ENCODE measurements at regions not wholly inside any gene's neighbourhood (a gene's known extent, or its start where the extent isn't known, plus 50 kb on each side); places are given as distances from the start of the nearest gene placed in this dataset.

DNA sequence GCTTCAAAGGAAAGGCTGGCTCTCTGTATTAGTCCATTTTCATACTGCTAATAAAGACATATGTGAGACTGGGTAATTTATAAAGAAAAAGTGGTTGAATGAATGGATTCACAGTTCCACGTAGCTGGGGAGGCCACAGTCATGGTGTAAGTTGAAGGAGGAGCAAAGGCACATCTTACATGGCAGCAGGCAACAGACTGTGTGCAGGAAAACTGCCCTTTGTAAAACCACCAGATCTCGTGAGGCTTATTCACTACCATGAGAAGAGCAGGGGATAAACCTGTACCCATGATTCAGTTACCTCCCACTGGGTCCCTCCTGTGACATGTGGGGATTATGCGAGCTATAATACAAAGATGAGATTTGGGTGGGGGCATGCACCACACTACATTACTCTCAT lies 1486.6 kb downstream of the PCDH7 start:
- TF ChIP-seq, protein P1, sequence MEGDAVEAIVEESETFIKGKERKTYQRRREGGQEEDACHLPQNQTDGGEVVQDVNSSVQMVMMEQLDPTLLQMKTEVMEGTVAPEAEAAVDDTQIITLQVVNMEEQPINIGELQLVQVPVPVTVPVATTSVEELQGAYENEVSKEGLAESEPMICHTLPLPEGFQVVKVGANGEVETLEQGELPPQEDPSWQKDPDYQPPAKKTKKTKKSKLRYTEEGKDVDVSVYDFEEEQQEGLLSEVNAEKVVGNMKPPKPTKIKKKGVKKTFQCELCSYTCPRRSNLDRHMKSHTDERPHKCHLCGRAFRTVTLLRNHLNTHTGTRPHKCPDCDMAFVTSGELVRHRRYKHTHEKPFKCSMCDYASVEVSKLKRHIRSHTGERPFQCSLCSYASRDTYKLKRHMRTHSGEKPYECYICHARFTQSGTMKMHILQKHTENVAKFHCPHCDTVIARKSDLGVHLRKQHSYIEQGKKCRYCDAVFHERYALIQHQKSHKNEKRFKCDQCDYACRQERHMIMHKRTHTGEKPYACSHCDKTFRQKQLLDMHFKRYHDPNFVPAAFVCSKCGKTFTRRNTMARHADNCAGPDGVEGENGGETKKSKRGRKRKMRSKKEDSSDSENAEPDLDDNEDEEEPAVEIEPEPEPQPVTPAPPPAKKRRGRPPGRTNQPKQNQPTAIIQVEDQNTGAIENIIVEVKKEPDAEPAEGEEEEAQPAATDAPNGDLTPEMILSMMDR (IDR thresholded peaks at IDR 0.05 in 4 of 5, conservative IDR thresholded peaks at IDR 0.05 in 1 of 5) = no peak
- TF ChIP-seq POLR2A (IDR thresholded peaks at IDR 0.05) = no peak
